ENCODE measurements at regions not wholly inside any gene's neighbourhood (a gene's known extent, or its start where the extent isn't known, plus 50 kb on each side); places are given as distances from the start of the nearest gene placed in this dataset.

DNA sequence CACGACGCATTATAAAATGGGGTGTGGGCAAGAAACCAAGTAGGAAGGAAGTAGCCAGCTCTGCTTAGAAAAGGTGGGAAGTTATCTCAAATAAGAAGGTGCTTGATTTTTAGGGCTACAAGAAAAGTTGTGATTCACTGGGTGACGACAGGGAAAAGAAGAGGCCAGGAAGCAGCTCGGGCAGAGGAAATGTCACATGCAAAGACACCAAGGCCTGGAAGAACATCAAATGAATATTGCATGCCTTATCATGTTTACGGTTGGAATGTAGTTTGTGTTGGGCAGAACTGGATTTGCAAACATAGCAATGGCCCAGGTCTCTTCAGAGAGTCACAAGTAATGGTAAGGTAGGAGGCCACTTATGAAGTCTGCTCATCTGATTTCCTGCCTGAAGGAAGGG, 610.6 kb downstream of the IRS1 start:
- Histone ChIP-seq H3K9ac (ENCODE audit: low read depth, low read length) (no peak overlapping the region), H3K4me3 (ENCODE audit: low read depth, low read length) (no peak overlapping the region), H3K27me3 (ENCODE audit: control insufficient read depth, insufficient read depth, low read length) (no peaks in the 10 kb centered on the region), H3K4me1 (ENCODE audit: control insufficient read depth, insufficient read depth, low read length) (peaks cover 4% of the 10 kb centered on the region), H3K36me3 (ENCODE audit: control insufficient read depth, insufficient read depth, low read length) (no peaks in the 10 kb centered on the region), H3K9me3 (ENCODE audit: control insufficient read depth, insufficient read depth, low read length) (no peaks in the 10 kb centered on the region)

DNA sequence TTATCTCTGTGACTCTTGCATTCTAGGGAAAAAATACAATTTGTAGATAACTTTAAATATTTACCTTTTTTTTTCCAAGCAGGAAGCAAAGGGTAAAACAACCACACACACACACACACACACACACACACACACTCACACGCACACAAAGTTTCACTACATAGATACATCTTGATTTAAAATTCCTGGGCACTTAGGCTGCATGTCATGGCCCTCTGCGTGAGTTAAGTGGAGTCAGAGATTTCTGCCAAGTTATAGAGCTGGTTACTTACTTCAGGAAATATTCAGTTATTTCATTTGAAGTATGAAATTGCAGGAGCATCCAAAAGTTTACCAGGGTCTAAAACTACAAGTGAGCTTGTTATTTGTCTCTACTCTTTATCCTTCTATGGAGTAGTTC, 612.0 kb downstream of the IRS1 start:
- H3K4me3 ChIP-seq (ENCODE audit: low read depth, low read length) = no peak overlapping the region
- peaks cover 4% of the 10 kb centered on the region for H3K4me1 ChIP-seq (ENCODE audit: control insufficient read depth, insufficient read depth, low read length)
- H3K36me3 ChIP-seq (ENCODE audit: control insufficient read depth, insufficient read depth, low read length) = no peaks in the 10 kb centered on the region
- no peaks in the 10 kb centered on the region for H3K27me3 ChIP-seq (ENCODE audit: control insufficient read depth, insufficient read depth, low read length)
- no peak overlapping the region for H3K9ac ChIP-seq (ENCODE audit: low read depth, low read length)
- no peaks in the 10 kb centered on the region for H3K9me3 ChIP-seq (ENCODE audit: control insufficient read depth, insufficient read depth, low read length)

DNA sequence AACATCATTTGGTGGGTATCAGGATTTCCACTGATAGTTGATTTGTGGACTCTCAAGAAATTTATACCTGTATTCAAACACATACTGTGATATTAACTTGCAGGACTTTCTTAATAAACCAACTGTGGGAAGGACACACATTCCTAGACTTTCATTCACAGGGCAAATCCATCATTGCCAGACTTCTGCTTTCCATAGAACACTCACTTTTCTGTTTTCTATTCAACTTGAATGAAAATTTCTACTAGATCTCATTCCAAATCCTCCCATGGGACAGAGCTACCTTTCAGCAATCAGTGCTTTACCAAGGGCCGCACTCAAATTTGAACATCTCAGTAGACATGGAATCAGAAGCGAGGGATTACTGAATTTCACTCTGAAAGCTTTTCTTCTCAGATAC, 612.5 kb downstream of the IRS1 start:
- Histone ChIP-seq H3K27me3 (ENCODE audit: control insufficient read depth, insufficient read depth, low read length) (no peaks in the 10 kb centered on the region), H3K9me3 (ENCODE audit: control insufficient read depth, insufficient read depth, low read length) (no peaks in the 10 kb centered on the region), H3K36me3 (ENCODE audit: control insufficient read depth, insufficient read depth, low read length) (no peaks in the 10 kb centered on the region), H3K9ac (ENCODE audit: low read depth, low read length) (no peak overlapping the region), H3K4me1 (ENCODE audit: control insufficient read depth, insufficient read depth, low read length) (peaks cover 4% of the 10 kb centered on the region), H3K4me3 (ENCODE audit: low read depth, low read length) (no peak overlapping the region)

DNA sequence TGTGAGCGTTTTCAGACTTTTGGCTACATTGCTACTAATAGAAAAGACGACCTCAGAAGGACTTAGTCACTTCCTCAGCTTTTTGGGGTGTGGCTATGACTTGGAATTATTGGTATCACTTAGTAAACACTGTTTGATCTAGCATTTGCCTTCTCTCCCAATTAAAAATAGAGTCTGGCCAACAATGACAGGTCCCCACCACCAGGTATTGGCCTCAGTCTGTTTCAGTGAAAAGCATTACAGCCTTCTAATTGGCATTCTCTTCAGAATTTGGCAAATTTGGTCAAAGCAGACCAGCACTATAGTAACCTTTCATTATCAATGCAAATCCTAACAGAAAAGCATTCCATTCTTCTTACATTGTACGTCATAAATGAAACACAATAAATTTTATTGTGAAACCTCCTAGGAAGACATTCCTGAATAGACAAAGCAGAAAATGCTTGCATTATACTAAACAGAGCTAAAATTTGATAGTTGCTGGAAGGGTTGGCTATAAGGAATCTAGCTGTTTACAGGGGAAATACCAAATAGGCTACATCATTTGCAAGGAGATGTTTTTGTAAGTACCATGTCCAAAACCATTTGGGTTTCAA, 613.9 kb downstream of the IRS1 start:
- no peaks in the 10 kb centered on the region for H3K27me3 ChIP-seq (ENCODE audit: control insufficient read depth, insufficient read depth, low read length)
- no peaks in the 10 kb centered on the region for H3K9me3 ChIP-seq (ENCODE audit: control insufficient read depth, insufficient read depth, low read length)
- peaks cover 4% of the 10 kb centered on the region for H3K4me1 ChIP-seq (ENCODE audit: control insufficient read depth, insufficient read depth, low read length)
- no peak overlapping the region for H3K9ac ChIP-seq (ENCODE audit: low read depth, low read length)
- no peak overlapping the region for H3K4me3 ChIP-seq (ENCODE audit: low read depth, low read length)
- H3K36me3 ChIP-seq (ENCODE audit: control insufficient read depth, insufficient read depth, low read length) = no peaks in the 10 kb centered on the region

DNA sequence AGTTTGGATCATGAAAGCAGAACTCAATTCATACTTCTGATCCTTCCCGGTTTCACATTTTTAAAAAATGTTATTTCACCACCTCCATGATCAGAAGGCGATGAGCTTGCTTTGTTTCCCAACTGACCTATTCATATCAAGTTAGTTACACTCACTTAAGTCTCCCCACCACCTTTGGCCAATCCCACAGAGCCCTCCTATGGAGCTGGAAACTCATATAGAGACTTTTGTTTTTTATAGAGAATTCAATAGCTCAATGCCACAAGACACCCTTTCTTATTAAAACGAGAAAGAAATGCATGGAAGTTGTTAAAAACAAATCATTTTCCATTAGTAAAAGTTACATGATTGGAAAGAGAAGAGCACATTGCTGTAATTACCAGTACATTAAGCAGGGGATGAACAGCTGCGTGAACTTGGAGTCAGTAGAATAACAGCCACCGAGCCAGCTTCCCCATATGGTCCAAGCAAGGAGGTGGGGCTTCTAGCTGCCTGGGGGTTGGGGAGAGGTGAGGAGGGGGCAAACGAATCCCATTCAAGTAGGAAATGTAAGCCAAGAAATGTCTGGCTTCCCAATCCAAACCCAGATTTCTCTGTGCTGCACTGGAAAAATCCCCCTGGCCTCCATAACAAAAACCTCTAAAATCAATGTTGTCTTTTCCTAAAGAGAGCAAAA, 614.5 kb downstream of the IRS1 start:
- Histone ChIP-seq H3K4me3 (ENCODE audit: low read depth, low read length) (no peak overlapping the region), H3K27me3 (ENCODE audit: control insufficient read depth, insufficient read depth, low read length) (no peaks in the 10 kb centered on the region), H3K36me3 (ENCODE audit: control insufficient read depth, insufficient read depth, low read length) (no peaks in the 10 kb centered on the region), H3K4me1 (ENCODE audit: control insufficient read depth, insufficient read depth, low read length) (peaks cover 4% of the 10 kb centered on the region), H3K9ac (ENCODE audit: low read depth, low read length) (no peak overlapping the region), H3K9me3 (ENCODE audit: control insufficient read depth, insufficient read depth, low read length) (no peaks in the 10 kb centered on the region)

DNA sequence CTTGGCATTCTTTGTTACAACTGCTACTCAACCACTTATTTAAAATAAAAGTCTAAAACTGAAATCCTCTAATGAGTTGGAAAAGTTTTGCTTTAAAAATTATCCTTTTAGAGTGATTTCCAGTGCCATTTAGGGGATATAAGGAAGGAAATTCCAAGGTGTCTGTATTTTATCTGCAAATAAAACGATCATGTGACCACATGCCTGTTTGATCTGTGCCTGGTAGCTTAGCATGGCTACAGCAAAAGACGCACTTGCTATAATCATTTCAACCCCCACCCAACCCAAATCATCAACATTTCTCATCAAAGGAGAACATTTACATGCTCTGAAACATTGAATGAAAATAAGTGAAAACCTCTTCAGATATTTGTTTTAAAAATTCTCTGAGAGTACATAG, 615.1 kb downstream of the IRS1 start:
- no peaks in the 10 kb centered on the region for H3K9me3 ChIP-seq (ENCODE audit: control insufficient read depth, insufficient read depth, low read length)
- no peak overlapping the region for H3K9ac ChIP-seq (ENCODE audit: low read depth, low read length)
- H3K36me3 ChIP-seq (ENCODE audit: control insufficient read depth, insufficient read depth, low read length) = no peaks in the 10 kb centered on the region
- peaks cover 4% of the 10 kb centered on the region for H3K4me1 ChIP-seq (ENCODE audit: control insufficient read depth, insufficient read depth, low read length)
- no peaks in the 10 kb centered on the region for H3K27me3 ChIP-seq (ENCODE audit: control insufficient read depth, insufficient read depth, low read length)
- H3K4me3 ChIP-seq (ENCODE audit: low read depth, low read length) = no peak overlapping the region

DNA sequence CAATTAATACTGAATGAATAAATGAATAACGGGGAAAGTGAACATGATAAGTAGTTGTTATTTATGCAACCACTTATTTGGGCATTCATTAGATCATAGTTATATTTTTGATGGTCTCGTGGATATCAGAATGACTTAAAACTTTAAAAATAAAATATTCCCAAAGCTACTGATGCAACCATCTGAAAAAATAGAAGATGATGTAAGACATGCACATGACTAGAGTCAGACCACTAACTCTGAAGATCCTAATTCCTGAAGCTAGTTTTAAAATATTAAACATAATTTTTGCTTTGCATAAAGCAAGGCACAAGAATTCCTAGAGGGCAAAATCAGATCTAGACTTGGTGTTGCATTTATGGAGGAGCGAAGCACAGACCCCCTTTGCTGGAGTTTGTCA, 616.1 kb downstream of the IRS1 start:
- Histone ChIP-seq H3K9me3 (ENCODE audit: control insufficient read depth, insufficient read depth, low read length) (no peaks in the 10 kb centered on the region), H3K9ac (ENCODE audit: low read depth, low read length) (no peak overlapping the region), H3K27me3 (ENCODE audit: control insufficient read depth, insufficient read depth, low read length) (no peaks in the 10 kb centered on the region), H3K4me1 (ENCODE audit: control insufficient read depth, insufficient read depth, low read length) (peaks cover 4% of the 10 kb centered on the region), H3K36me3 (ENCODE audit: control insufficient read depth, insufficient read depth, low read length) (no peaks in the 10 kb centered on the region), H3K4me3 (ENCODE audit: low read depth, low read length) (no peak overlapping the region)

DNA sequence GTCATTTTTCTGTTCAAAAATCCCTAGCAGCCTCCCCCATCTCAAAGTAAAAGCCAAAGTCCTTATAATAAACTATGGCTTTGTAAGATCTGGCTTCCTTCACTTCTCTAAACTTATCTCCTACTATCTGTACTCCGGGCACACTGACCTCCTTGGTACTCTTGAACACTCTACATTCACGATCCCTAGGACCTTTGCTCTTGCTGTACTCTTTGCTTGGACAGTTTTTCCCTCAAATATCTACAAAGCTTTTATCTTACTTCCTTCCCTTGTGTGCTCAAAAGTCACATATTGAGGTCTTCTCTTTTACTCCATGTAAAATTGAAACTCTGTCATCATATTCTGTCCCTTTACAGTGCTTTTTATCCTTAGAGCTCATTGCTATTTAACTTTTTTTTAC, 616.6 kb downstream of the IRS1 start:
- Histone ChIP-seq H3K9ac (ENCODE audit: low read depth, low read length) (no peak overlapping the region), H3K27me3 (ENCODE audit: control insufficient read depth, insufficient read depth, low read length) (no peaks in the 10 kb centered on the region), H3K9me3 (ENCODE audit: control insufficient read depth, insufficient read depth, low read length) (no peaks in the 10 kb centered on the region), H3K4me1 (ENCODE audit: control insufficient read depth, insufficient read depth, low read length) (peaks cover 4% of the 10 kb centered on the region), H3K4me3 (ENCODE audit: low read depth, low read length) (no peak overlapping the region), H3K36me3 (ENCODE audit: control insufficient read depth, insufficient read depth, low read length) (no peaks in the 10 kb centered on the region)

DNA sequence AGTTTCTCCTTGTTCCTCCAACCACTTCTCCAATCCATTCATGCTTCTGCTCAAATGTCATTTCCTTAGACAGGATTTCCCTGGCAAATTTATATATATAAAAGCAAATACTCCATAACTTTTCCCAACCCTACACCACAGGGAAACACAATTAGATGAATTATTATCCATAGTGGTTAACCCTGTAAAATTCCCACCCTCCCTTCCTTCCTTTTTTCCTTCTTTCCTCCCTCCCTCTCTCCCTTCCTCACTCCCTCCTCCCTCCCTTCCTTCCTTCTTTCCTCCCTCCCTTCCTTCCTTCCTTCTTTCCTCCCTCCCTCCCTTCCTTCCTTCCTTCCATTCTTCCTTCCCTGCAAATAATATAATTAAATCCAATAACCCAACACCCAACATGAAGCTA, 617.7 kb downstream of the IRS1 start:
- Histone ChIP-seq H3K4me1 (ENCODE audit: control insufficient read depth, insufficient read depth, low read length) (peaks cover 4% of the 10 kb centered on the region), H3K9me3 (ENCODE audit: control insufficient read depth, insufficient read depth, low read length) (no peaks in the 10 kb centered on the region), H3K9ac (ENCODE audit: low read depth, low read length) (no peak overlapping the region), H3K27me3 (ENCODE audit: control insufficient read depth, insufficient read depth, low read length) (no peaks in the 10 kb centered on the region), H3K4me3 (ENCODE audit: low read depth, low read length) (no peak overlapping the region), H3K36me3 (ENCODE audit: control insufficient read depth, insufficient read depth, low read length) (no peaks in the 10 kb centered on the region)

DNA sequence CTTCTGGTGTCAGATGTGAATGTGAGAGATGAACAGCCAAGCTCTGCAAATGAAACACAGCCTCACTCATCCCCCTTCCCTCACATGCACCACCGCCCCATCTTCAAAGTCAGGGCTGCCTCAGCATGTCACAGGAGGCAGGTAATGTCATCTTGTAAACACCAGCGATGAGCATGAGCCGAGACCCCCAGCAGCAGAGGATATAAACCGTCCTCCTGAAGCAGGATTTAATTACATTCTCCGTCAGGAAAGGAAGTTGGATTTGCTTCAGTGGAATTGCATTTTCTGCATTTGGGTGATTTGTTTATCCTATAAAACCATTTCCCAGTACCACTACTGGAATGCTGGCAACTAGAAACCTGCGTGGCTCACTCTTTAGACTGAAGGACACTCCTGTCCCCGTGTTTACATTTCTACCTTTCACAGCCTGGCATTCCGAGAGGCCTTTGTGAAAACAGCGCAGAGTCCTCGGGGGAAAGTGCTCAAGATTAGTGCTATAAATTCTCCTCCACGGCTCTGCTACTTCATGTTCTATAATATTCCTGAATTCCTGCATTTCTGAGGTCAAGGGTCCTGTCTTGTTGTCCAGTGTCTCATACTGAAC, 619.2 kb downstream of the IRS1 start:
- Histone ChIP-seq H3K27me3 (ENCODE audit: control insufficient read depth, insufficient read depth, low read length) (no peaks in the 10 kb centered on the region), H3K4me1 (ENCODE audit: control insufficient read depth, insufficient read depth, low read length) (peaks cover 4% of the 10 kb centered on the region)

DNA sequence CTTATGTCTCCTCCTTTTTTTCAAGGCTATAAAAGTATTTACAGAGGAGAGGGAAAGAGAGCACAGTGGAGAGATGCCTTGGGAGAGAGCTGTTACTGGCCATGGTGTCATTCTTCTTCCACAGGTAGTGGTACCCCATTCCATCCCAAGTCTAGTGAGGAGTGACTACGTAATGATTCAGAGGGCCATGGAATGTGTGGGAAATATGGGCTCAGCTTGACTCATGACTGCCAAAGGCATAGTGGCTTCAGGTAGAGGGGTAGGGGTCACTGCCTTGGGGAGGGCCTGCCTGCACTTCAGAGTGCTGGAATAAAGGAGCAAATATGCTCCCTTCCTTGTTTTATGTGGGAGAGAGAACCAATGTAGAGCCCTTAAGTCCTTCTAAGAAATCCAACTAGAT, 620.6 kb downstream of the IRS1 start:
- H3K9me3 ChIP-seq (ENCODE audit: control insufficient read depth, insufficient read depth, low read length) = no peaks in the 10 kb centered on the region
- no peaks in the 10 kb centered on the region for H3K27me3 ChIP-seq (ENCODE audit: control insufficient read depth, insufficient read depth, low read length)
- no peak overlapping the region for H3K9ac ChIP-seq (ENCODE audit: low read depth, low read length)

More for the DNA sequence above, 619.2 kb downstream of the IRS1 start:
- Histone ChIP-seq H3K9ac (ENCODE audit: low read depth, low read length) (no peak overlapping the region), H3K4me3 (ENCODE audit: low read depth, low read length) (no peak overlapping the region), H3K9me3 (ENCODE audit: control insufficient read depth, insufficient read depth, low read length) (no peaks in the 10 kb centered on the region), H3K36me3 (ENCODE audit: control insufficient read depth, insufficient read depth, low read length) (no peaks in the 10 kb centered on the region)

DNA sequence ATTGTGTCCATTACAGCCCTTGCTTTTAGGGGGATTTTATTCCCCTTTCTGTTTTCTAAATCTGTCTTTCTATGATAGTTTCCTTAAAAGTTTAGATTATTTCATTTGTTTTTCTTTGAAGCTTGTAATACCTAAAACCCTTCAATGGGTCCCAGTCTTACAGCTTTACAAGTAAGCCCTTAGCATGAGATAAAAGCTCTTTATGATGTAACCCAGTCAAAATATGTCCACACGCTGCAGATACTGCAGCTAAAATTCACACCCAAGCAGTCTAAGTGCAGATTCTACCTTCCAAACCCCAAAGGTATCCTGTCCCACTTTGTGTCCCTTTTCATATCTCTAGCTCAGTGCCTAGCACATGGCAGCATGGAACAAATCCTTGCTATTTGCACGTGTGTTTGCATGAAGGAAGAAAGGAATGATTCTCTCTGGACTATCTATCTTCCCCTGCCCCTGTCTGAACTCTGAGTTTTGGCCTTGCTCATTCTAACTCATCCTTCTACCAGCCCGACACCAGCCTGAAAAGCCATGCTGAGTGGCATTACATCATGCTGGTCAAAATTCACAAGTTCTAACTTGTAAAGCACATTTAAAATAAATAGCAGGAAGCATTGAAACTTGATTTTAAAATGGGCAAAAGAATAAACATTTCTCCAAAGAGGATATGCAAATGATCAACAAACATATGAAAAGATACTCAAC, 623.2 kb downstream of the IRS1 start:
- no peaks in the 10 kb centered on the region for H3K36me3 ChIP-seq (ENCODE audit: control insufficient read depth, insufficient read depth, low read length)
- no peaks in the 10 kb centered on the region for H3K27me3 ChIP-seq (ENCODE audit: control insufficient read depth, insufficient read depth, low read length)
- H3K9me3 ChIP-seq (ENCODE audit: control insufficient read depth, insufficient read depth, low read length) = no peaks in the 10 kb centered on the region
- no peak overlapping the region for H3K4me3 ChIP-seq (ENCODE audit: low read depth, low read length)
- no peak overlapping the region for H3K9ac ChIP-seq (ENCODE audit: low read depth, low read length)
- no peaks in the 10 kb centered on the region for H3K4me1 ChIP-seq (ENCODE audit: control insufficient read depth, insufficient read depth, low read length)

More for the DNA sequence above, 620.6 kb downstream of the IRS1 start:
- H3K4me3 ChIP-seq (ENCODE audit: low read depth, low read length) = no peak overlapping the region
- no peaks in the 10 kb centered on the region for H3K36me3 ChIP-seq (ENCODE audit: control insufficient read depth, insufficient read depth, low read length)
- H3K4me1 ChIP-seq (ENCODE audit: control insufficient read depth, insufficient read depth, low read length) = no peaks in the 10 kb centered on the region

Measured in iPS-15b (cell line).